Breast epithelium (tissue), 3 donors: ENCODE measurements at regions not wholly inside any gene's neighbourhood (a gene's known extent, or its start where the extent isn't known, plus 50 kb on each side); places are given as distances from the start of the nearest gene placed in this dataset.

Experiments used
- CTCF ChIP-seq, 3 donors: fragments of 450-650 bp; IDR thresholded peaks; one replicate each; pipeline ENCODE4 v1.5.1; 2016 to 2017; ENCODE audit warnings: antibody characterized with exemption in 3 of 3, mild to moderate bottlenecking in 3 of 3, moderate library complexity in 3 of 3
- POLR2A ChIP-seq: fragments of 450-650 bp; IDR thresholded peaks from one replicate; pipeline ENCODE4 v1.6.1; 2016; ENCODE audit warnings: antibody characterized with exemption, mild to moderate bottlenecking, moderate library complexity

DNA sequence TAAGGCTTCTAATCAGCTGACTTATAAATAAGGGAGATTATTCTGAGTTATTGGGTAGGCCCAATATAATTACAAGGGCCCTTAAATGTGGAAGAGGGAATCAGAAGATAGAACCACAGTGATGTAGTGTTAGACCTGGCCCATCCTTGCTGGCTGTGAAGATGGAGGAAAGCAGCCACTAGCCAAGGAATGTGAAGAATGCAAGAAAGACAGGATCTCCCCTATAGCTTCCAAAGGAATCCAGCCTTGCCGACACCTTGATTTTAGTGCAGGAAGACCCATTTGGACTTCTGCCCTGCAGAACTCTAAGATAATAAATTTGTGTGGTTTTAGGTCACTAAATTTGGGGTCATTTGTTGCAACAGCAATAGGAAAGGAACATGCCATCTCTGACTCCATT, 150.6 kb downstream of the SPATA18 start:
- TF ChIP-seq POLR2A (no peak), CTCF (IDR thresholded peaks at IDR 0.05) (no peak)
